ENCODE measurements at regions not wholly inside any gene's neighbourhood (a gene's known extent, or its start where the extent isn't known, plus 50 kb on each side); places are given as distances from the start of the nearest gene placed in this dataset.

- Mint-ChIP-seq H3K4me1 (ENCODE audit: low read depth) (no peaks in the 10 kb centered on the region), H3K9me3 (peaks cover 1% of the 10 kb centered on the region), H3K4me3 (no peak overlapping the region), H3K27ac (no peak overlapping the region), H3K27me3 (ENCODE audit: low read depth) (no peaks in the 10 kb centered on the region), H3K36me3 (ENCODE audit: low read depth) (no peaks in the 10 kb centered on the region)
- DNase-seq (ENCODE audit: low spot score): no peak
These were observed 210.0 kb downstream of the KLHL4 start for GRCh38 chrX:87727620-87728019.

- Mint-ChIP-seq H3K27me3 (ENCODE audit: low read depth) (no peaks in the 10 kb centered on the region), H3K36me3 (ENCODE audit: low read depth) (no peaks in the 10 kb centered on the region), H3K9me3 (peaks cover 4% of the 10 kb centered on the region), H3K4me1 (ENCODE audit: low read depth) (no peaks in the 10 kb centered on the region), H3K4me3 (no peak overlapping the region), H3K27ac (no peak overlapping the region)
- DNase-seq (ENCODE audit: low spot score): no peak
These were observed 210.4 kb downstream of the KLHL4 start for GRCh38 chrX:87728024-87728423.

GRCh38 chrX:87728459-87728858 is 210.9 kb downstream of the KLHL4 start:
- Mint-ChIP-seq H3K27me3 (ENCODE audit: low read depth) (no peaks in the 10 kb centered on the region), H3K4me3 (no peak overlapping the region), H3K4me1 (ENCODE audit: low read depth) (no peaks in the 10 kb centered on the region), H3K9me3 (peaks cover 4% of the 10 kb centered on the region), H3K36me3 (ENCODE audit: low read depth) (no peaks in the 10 kb centered on the region), H3K27ac (no peak overlapping the region)
- DNase-seq (ENCODE audit: low spot score): no peak

GRCh38 chrX:87732133-87732532 is 214.5 kb downstream of the KLHL4 start:
- no peak for DNase-seq (ENCODE audit: low spot score)
- no peak overlapping the region for H3K4me3 Mint-ChIP-seq
- H3K27ac Mint-ChIP-seq: no peak overlapping the region
- no peaks in the 10 kb centered on the region for H3K4me1 Mint-ChIP-seq (ENCODE audit: low read depth)
- H3K9me3 Mint-ChIP-seq: peaks cover 4% of the 10 kb centered on the region
- H3K36me3 Mint-ChIP-seq (ENCODE audit: low read depth): no peaks in the 10 kb centered on the region
- no peaks in the 10 kb centered on the region for H3K27me3 Mint-ChIP-seq (ENCODE audit: low read depth)

- no peaks in the 10 kb centered on the region for H3K27me3 Mint-ChIP-seq (ENCODE audit: low read depth)
- peaks cover 4% of the 10 kb centered on the region for H3K9me3 Mint-ChIP-seq
- DNase-seq (ENCODE audit: low spot score): no peak
- H3K27ac Mint-ChIP-seq: no peak overlapping the region
- no peak overlapping the region for H3K4me3 Mint-ChIP-seq
- H3K36me3 Mint-ChIP-seq (ENCODE audit: low read depth): no peaks in the 10 kb centered on the region
- H3K4me1 Mint-ChIP-seq (ENCODE audit: low read depth): no peaks in the 10 kb centered on the region
These were observed 219.0 kb downstream of the KLHL4 start for GRCh38 chrX:87736576-87736975.

GRCh38 chrX:87744391-87744790 is 226.8 kb downstream of the KLHL4 start:
- Mint-ChIP-seq H3K27me3 (ENCODE audit: low read depth) (no peaks in the 10 kb centered on the region), H3K4me1 (ENCODE audit: low read depth) (no peaks in the 10 kb centered on the region), H3K27ac (no peak overlapping the region), H3K4me3 (no peak overlapping the region), H3K36me3 (ENCODE audit: low read depth) (no peaks in the 10 kb centered on the region), H3K9me3 (no peaks in the 10 kb centered on the region)
- DNase-seq (ENCODE audit: low spot score): no peak

- no peaks in the 10 kb centered on the region for H3K27me3 Mint-ChIP-seq (ENCODE audit: low read depth)
- H3K9me3 Mint-ChIP-seq: peaks cover 5% of the 10 kb centered on the region
These were observed 237.9 kb downstream of the KLHL4 start for GRCh38 chrX:87755493-87755892.

GRCh38 chrX:87788976-87789375 is 271.4 kb downstream of the KLHL4 start:
- Mint-ChIP-seq H3K36me3 (ENCODE audit: low read depth) (no peaks in the 10 kb centered on the region), H3K4me3 (no peak overlapping the region), H3K9me3 (no peaks in the 10 kb centered on the region), H3K27ac (no peak overlapping the region), H3K4me1 (ENCODE audit: low read depth) (no peaks in the 10 kb centered on the region), H3K27me3 (ENCODE audit: low read depth) (no peaks in the 10 kb centered on the region)
- no peak for DNase-seq (ENCODE audit: low spot score)

More at GRCh38 chrX:87755493-87755892, 237.9 kb downstream of the KLHL4 start:
- H3K36me3 Mint-ChIP-seq (ENCODE audit: low read depth): no peaks in the 10 kb centered on the region
- no peak for DNase-seq (ENCODE audit: low spot score)
- no peaks in the 10 kb centered on the region for H3K4me1 Mint-ChIP-seq (ENCODE audit: low read depth)
- no peak overlapping the region for H3K27ac Mint-ChIP-seq
- no peak overlapping the region for H3K4me3 Mint-ChIP-seq

GRCh38 chrX:87798039-87798438 is 280.4 kb downstream of the KLHL4 start:
- H3K9me3 Mint-ChIP-seq: no peaks in the 10 kb centered on the region
- no peak overlapping the region for H3K4me3 Mint-ChIP-seq
- no peaks in the 10 kb centered on the region for H3K4me1 Mint-ChIP-seq (ENCODE audit: low read depth)
- no peaks in the 10 kb centered on the region for H3K36me3 Mint-ChIP-seq (ENCODE audit: low read depth)
- H3K27ac Mint-ChIP-seq: no peak overlapping the region
- no peaks in the 10 kb centered on the region for H3K27me3 Mint-ChIP-seq (ENCODE audit: low read depth)
- DNase-seq (ENCODE audit: low spot score): no peak

GRCh38 chrX:87805829-87806490 is 288.4 kb downstream of the KLHL4 start:
- Mint-ChIP-seq H3K36me3 (ENCODE audit: low read depth) (no peaks in the 10 kb centered on the region), H3K4me1 (ENCODE audit: low read depth) (no peaks in the 10 kb centered on the region), H3K27ac (no peak overlapping the region), H3K9me3 (peaks cover 4% of the 10 kb centered on the region), H3K4me3 (no peak overlapping the region), H3K27me3 (ENCODE audit: low read depth) (no peaks in the 10 kb centered on the region)
- no peak for DNase-seq (ENCODE audit: low spot score)

- no peaks in the 10 kb centered on the region for H3K27me3 Mint-ChIP-seq (ENCODE audit: low read depth)
- no peaks in the 10 kb centered on the region for H3K4me1 Mint-ChIP-seq (ENCODE audit: low read depth)
- no peak overlapping the region for H3K4me3 Mint-ChIP-seq
- no peak overlapping the region for H3K27ac Mint-ChIP-seq
- no peak for DNase-seq (ENCODE audit: low spot score)
- peaks cover 4% of the 10 kb centered on the region for H3K9me3 Mint-ChIP-seq
- no peaks in the 10 kb centered on the region for H3K36me3 Mint-ChIP-seq (ENCODE audit: low read depth)
These were observed 291.1 kb downstream of the KLHL4 start for GRCh38 chrX:87808576-87809243.

GRCh38 chrX:87813566-87813965 is 296.0 kb downstream of the KLHL4 start:
- no peaks in the 10 kb centered on the region for H3K27me3 Mint-ChIP-seq (ENCODE audit: low read depth)
- no peaks in the 10 kb centered on the region for H3K4me1 Mint-ChIP-seq (ENCODE audit: low read depth)
- H3K27ac Mint-ChIP-seq: no peak overlapping the region
- peaks cover 4% of the 10 kb centered on the region for H3K9me3 Mint-ChIP-seq
- no peaks in the 10 kb centered on the region for H3K36me3 Mint-ChIP-seq (ENCODE audit: low read depth)
- DNase-seq (ENCODE audit: low spot score): no peak
- H3K4me3 Mint-ChIP-seq: no peak overlapping the region

GRCh38 chrX:87846956-87847355 is 329.4 kb downstream of the KLHL4 start:
- Mint-ChIP-seq H3K36me3 (ENCODE audit: low read depth) (no peaks in the 10 kb centered on the region), H3K4me1 (ENCODE audit: low read depth) (no peaks in the 10 kb centered on the region), H3K9me3 (no peaks in the 10 kb centered on the region), H3K27ac (no peak overlapping the region), H3K4me3 (no peak overlapping the region), H3K27me3 (ENCODE audit: low read depth) (no peaks in the 10 kb centered on the region)
- no peak for DNase-seq (ENCODE audit: low spot score)

- Mint-ChIP-seq H3K4me1 (ENCODE audit: low read depth) (no peaks in the 10 kb centered on the region), H3K9me3 (peaks cover 13% of the 10 kb centered on the region), H3K27ac (no peak overlapping the region), H3K27me3 (ENCODE audit: low read depth) (no peaks in the 10 kb centered on the region), H3K4me3 (no peak overlapping the region), H3K36me3 (ENCODE audit: low read depth) (no peaks in the 10 kb centered on the region)
- no peak for DNase-seq (ENCODE audit: low spot score)
These were observed 355.8 kb downstream of the KLHL4 start for GRCh38 chrX:87873347-87873941.
